Spinal cord (tissue), 9 donors: ENCODE measurements at regions not wholly inside any gene's neighbourhood (a gene's known extent, or its start where the extent isn't known, plus 50 kb on each side); places are given as distances from the start of the nearest gene placed in this dataset.

ENCODE experiments used
- DNase-seq, 6 donors: peaks; one replicate each; pipeline versions ENCODE4 v3.0.0 to v3.0.0-alpha.2; 2013 to 2015; ENCODE audit warnings: low spot score in 6 of 6, low read depth in 4 of 6
- H3K27ac ChIP-seq: one replicate; pipeline ENCODE4 v1.5.1; 2013; ENCODE audit warnings: low read depth, low read length, control low read depth
- H3K27me3 ChIP-seq: one replicate; pipeline ENCODE4 v1.6.1; 2013; ENCODE audit warnings: low read length; ENCODE audit not compliant: control insufficient read depth, insufficient read depth
- H3K36me3 ChIP-seq: one replicate; pipeline ENCODE4 v1.6.1; 2013; ENCODE audit warnings: low read length; ENCODE audit not compliant: control insufficient read depth, insufficient read depth
- H3K4me1 ChIP-seq: one replicate; pipeline ENCODE4 v1.6.1; 2013; ENCODE audit warnings: low read length; ENCODE audit not compliant: control insufficient read depth, insufficient read depth
- H3K4me3 ChIP-seq: one replicate; pipeline ENCODE4 v1.5.1; 2013; ENCODE audit warnings: low read depth, low read length, control low read depth
- H3K9me3 ChIP-seq: one replicate; pipeline ENCODE4 v1.6.1; 2013; ENCODE audit warnings: low read length; ENCODE audit not compliant: control insufficient read depth, insufficient read depth
- WGBS: methylation state at CpG from one replicate; pipeline ENCODE4 v1.1.5; 2013; ENCODE audit warnings: missing lambda C conversion rate; ENCODE audit not compliant: insufficient coverage; 5-methylcytosine and 5-hydroxymethylcytosine counted together
- donor health status: healthy.

GRCh38 chr5:4313138-4313537, 717.5 kb downstream of the IRX1 start:
- Histone ChIP-seq H3K36me3 (no peaks in the 10 kb centered on the region), H3K27me3 (no peaks in the 10 kb centered on the region), H3K4me3 (no peak overlapping the region), H3K9me3 (peaks cover 2% of the 10 kb centered on the region), H3K4me1 (no peaks in the 10 kb centered on the region), H3K27ac (no peak overlapping the region)
- no CpG with 5 or more reads among the region's 5 CpGs for WGBS
- DNase-seq = no peak

GRCh38 chr5:4319478-4320128, 724.0 kb downstream of the IRX1 start:
- no peak overlapping the region for H3K27ac ChIP-seq
- 88% methylated on average over 10 of the region's 16 CpGs for WGBS
- DNase-seq = peak in 1 of 6 donors; percentile 22
- H3K4me1 ChIP-seq = no peaks in the 10 kb centered on the region
- no peaks in the 10 kb centered on the region for H3K36me3 ChIP-seq
- no peaks in the 10 kb centered on the region for H3K27me3 ChIP-seq
- H3K9me3 ChIP-seq = peaks cover 2% of the 10 kb centered on the region
- H3K4me3 ChIP-seq = no peak overlapping the region

GRCh38 chr5:4330327-4330726, 734.7 kb downstream of the IRX1 start:
- Histone ChIP-seq H3K4me1 (no peaks in the 10 kb centered on the region), H3K4me3 (no peak overlapping the region), H3K9me3 (no peaks in the 10 kb centered on the region), H3K27ac (no peak overlapping the region), H3K36me3 (no peaks in the 10 kb centered on the region), H3K27me3 (no peaks in the 10 kb centered on the region)
- no peak for DNase-seq
- WGBS = 100% methylated on average over 1 of the region's 2 CpGs

GRCh38 chr5:4335078-4335477, 739.4 kb downstream of the IRX1 start:
- H3K9me3 ChIP-seq = no peaks in the 10 kb centered on the region
- no peaks in the 10 kb centered on the region for H3K36me3 ChIP-seq
- H3K4me1 ChIP-seq = no peaks in the 10 kb centered on the region
- DNase-seq = no peak
- H3K4me3 ChIP-seq = no peak overlapping the region
- H3K27me3 ChIP-seq = no peaks in the 10 kb centered on the region
- no peak overlapping the region for H3K27ac ChIP-seq
- no CpG with 5 or more reads among the region's 2 CpGs for WGBS

GRCh38 chr5:4337519-4337918, 741.9 kb downstream of the IRX1 start:
- H3K36me3 ChIP-seq = no peaks in the 10 kb centered on the region
- no peaks in the 10 kb centered on the region for H3K9me3 ChIP-seq
- DNase-seq = no peak
- H3K27me3 ChIP-seq = no peaks in the 10 kb centered on the region
- WGBS = 31% methylated on average over 3 of the region's 3 CpGs
- H3K4me1 ChIP-seq = no peaks in the 10 kb centered on the region
- H3K27ac ChIP-seq = no peak overlapping the region
- H3K4me3 ChIP-seq = no peak overlapping the region

GRCh38 chr5:4339949-4340348, 744.3 kb downstream of the IRX1 start:
- no peaks in the 10 kb centered on the region for H3K4me1 ChIP-seq
- no peaks in the 10 kb centered on the region for H3K9me3 ChIP-seq
- H3K27ac ChIP-seq = no peak overlapping the region
- no peaks in the 10 kb centered on the region for H3K36me3 ChIP-seq
- 93% methylated on average over 7 of the region's 9 CpGs for WGBS
- no peaks in the 10 kb centered on the region for H3K27me3 ChIP-seq
- no peak for DNase-seq
- no peak overlapping the region for H3K4me3 ChIP-seq

GRCh38 chr5:4345850-4346249, 750.2 kb downstream of the IRX1 start:
- no peak overlapping the region for H3K27ac ChIP-seq
- no peaks in the 10 kb centered on the region for H3K36me3 ChIP-seq

GRCh38 chr5:4348423-4348822, 752.8 kb downstream of the IRX1 start:
- no CpG with 5 or more reads among the region's 3 CpGs for WGBS
- DNase-seq = peak in 1 of 6 donors; percentile 31
- H3K4me3 ChIP-seq = no peak overlapping the region

More at GRCh38 chr5:4345850-4346249, 750.2 kb downstream of the IRX1 start:
- Histone ChIP-seq H3K4me1 (no peaks in the 10 kb centered on the region), H3K27me3 (no peaks in the 10 kb centered on the region), H3K9me3 (no peaks in the 10 kb centered on the region), H3K4me3 (no peak overlapping the region)
- no CpG with 5 or more reads among the region's 1 CpG for WGBS
- no peak for DNase-seq

GRCh38 chr5:4348919-4349318, 753.3 kb downstream of the IRX1 start:
- H3K4me3 ChIP-seq = no peak overlapping the region

More at GRCh38 chr5:4348423-4348822, 752.8 kb downstream of the IRX1 start:
- Histone ChIP-seq H3K27ac (no peak overlapping the region), H3K9me3 (no peaks in the 10 kb centered on the region), H3K36me3 (no peaks in the 10 kb centered on the region), H3K4me1 (no peaks in the 10 kb centered on the region), H3K27me3 (no peaks in the 10 kb centered on the region)

GRCh38 chr5:4356201-4356600, 760.6 kb downstream of the IRX1 start:
- no peak overlapping the region for H3K4me3 ChIP-seq
- H3K27ac ChIP-seq = no peak overlapping the region
- whole genome bisulfite sequencing = 36% methylated on average over 3 of the region's 6 CpGs
- no peaks in the 10 kb centered on the region for H3K27me3 ChIP-seq
- no peaks in the 10 kb centered on the region for H3K9me3 ChIP-seq
- H3K4me1 ChIP-seq = no peaks in the 10 kb centered on the region
- DNase-seq = no peak
- no peaks in the 10 kb centered on the region for H3K36me3 ChIP-seq

More at GRCh38 chr5:4348919-4349318, 753.3 kb downstream of the IRX1 start:
- no peaks in the 10 kb centered on the region for H3K27me3 ChIP-seq
- H3K4me1 ChIP-seq = no peaks in the 10 kb centered on the region
- H3K9me3 ChIP-seq = no peaks in the 10 kb centered on the region
- no CpG with 5 or more reads among the region's 3 CpGs for WGBS
- no peak for DNase-seq
- no peaks in the 10 kb centered on the region for H3K36me3 ChIP-seq
- no peak overlapping the region for H3K27ac ChIP-seq
